Activated CD4-positive, alpha-beta T cell treated with anti-CD3 and anti-CD28 coated beads for 48 hours (primary cell): ENCODE measurements at regions not wholly inside any gene's neighbourhood (a gene's known extent, or its start where the extent isn't known, plus 50 kb on each side); places are given as distances from the start of the nearest gene placed in this dataset.

Experiments
- DNase-seq: peaks from one replicate; pipeline ENCODE4 v3.0.0-alpha.2; 2020

DNA sequence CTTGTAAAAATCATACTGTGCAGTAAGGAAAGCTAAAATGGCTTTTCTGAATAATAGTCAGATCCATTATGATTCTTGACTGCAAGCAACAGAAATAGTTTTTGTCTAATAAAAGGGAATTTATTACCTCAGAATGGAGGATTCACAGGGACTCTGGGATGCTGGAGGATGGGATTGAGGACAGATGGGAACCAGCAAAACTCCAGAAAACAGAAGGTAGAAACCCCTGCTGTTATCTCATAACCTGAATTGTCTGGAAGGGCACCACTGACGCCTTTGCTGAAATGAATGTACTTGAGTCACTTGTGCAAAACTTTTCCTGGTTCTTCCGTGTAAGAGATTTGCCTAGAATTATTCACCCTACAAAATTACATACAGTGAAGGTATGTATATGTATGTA lies 58.6 kb upstream of the DMAC1 start:
- DNase-seq: no peak

DNA sequence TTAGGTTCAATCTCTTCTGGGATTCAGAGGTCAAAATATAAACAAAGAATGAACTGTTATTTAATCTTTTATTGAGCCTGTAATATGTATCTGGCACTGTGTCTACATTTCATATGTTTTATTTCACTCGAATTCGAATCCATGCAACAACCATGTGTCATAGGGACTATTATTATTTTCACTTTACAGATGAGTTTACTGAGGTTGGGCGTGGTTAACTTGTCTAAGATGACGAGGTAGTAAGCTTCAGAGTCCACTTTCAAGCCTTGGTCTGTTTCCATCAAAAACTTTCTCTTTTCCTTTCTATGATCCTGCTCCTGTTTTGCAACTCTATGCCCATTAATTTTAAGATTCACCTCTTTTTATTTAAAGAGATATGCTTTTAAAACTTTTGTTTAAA lies 55.2 kb upstream of the DMAC1 start:
- no peak for DNase-seq
